ENCODE measurements at regions not wholly inside any gene's neighbourhood (a gene's known extent, or its start where the extent isn't known, plus 50 kb on each side); places are given as distances from the start of the nearest gene placed in this dataset.

- intact Hi-C loops (cut with micrococcal nuclease), result no loop called here
- TF ChIP-seq, protein P1, sequence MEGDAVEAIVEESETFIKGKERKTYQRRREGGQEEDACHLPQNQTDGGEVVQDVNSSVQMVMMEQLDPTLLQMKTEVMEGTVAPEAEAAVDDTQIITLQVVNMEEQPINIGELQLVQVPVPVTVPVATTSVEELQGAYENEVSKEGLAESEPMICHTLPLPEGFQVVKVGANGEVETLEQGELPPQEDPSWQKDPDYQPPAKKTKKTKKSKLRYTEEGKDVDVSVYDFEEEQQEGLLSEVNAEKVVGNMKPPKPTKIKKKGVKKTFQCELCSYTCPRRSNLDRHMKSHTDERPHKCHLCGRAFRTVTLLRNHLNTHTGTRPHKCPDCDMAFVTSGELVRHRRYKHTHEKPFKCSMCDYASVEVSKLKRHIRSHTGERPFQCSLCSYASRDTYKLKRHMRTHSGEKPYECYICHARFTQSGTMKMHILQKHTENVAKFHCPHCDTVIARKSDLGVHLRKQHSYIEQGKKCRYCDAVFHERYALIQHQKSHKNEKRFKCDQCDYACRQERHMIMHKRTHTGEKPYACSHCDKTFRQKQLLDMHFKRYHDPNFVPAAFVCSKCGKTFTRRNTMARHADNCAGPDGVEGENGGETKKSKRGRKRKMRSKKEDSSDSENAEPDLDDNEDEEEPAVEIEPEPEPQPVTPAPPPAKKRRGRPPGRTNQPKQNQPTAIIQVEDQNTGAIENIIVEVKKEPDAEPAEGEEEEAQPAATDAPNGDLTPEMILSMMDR (IDR thresholded peaks at IDR 0.05; ENCODE audit: borderline replicate concordance), result no peak
- Histone ChIP-seq H3K4me3 (no peak overlapping the region), H3K27me3 (ENCODE audit: low read depth) (no peaks in the 10 kb centered on the region), H3K36me3 (no peaks in the 10 kb centered on the region), H3K27ac (replicated peaks) (no peak overlapping the region), H3K4me1 (no peaks in the 10 kb centered on the region), H3K9me3 (replicated peaks) (no peaks in the 10 kb centered on the region)
- no peak for DNase-seq
Measured at GRCh38 chr4:132593717-132594400, 555.2 kb upstream of the PCDH10 start.

DNA sequence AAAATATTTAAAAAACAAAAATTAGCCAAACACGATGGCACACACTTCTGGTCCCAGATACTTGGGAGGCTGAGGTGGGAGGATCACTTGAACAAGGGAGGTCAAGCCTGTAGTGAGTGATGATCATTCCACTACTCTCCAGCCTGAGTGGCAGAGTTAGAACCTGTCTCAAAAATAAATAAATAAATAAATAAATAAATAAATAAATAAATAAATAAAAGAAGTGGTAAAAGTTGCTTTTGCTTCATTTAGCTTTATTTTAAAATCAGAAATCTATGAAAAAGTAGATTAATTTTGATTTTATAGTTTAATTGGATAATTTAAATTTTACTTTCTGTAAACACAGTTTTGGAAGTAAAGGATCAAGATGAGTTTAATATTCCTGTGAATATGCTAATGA lies 552.9 kb upstream of the PCDH10 start:
- no peak for DNase-seq
- no peaks in the 10 kb centered on the region for H3K4me1 ChIP-seq
- no peaks in the 10 kb centered on the region for H3K27me3 ChIP-seq (ENCODE audit: low read depth)
- no peaks in the 10 kb centered on the region for H3K36me3 ChIP-seq
- no peaks in the 10 kb centered on the region for H3K9me3 ChIP-seq (replicated peaks)
- no peak overlapping the region for H3K27ac ChIP-seq (replicated peaks)
- TF ChIP-seq, protein P1 (IDR thresholded peaks at IDR 0.05; ENCODE audit: borderline replicate concordance), result no peak
- no peak overlapping the region for H3K4me3 ChIP-seq
- intact Hi-C loops (cut with micrococcal nuclease), result no loop called here

DNA sequence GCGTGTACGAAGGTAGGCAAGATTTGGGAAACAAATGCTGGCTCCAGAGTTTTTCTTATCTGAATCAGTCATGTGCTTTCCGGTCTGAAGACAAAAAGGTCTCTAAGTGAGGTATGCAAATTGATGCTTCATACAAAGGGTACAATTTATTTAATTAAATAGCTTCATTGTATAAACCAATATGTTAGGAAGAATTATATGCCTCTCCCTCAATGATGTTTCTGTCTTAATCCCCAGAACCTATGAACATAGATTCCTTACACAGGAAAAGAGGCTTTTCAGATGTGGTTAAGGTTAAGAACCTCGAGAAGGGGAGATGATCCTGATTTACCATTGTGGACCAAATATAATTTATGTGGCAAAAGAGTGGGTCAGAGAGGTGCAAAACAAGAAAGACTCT lies 543.5 kb upstream of the PCDH10 start:
- no peak overlapping the region for H3K27ac ChIP-seq (replicated peaks)
- intact Hi-C loops (cut with micrococcal nuclease), result no loop called here
- H3K27me3 ChIP-seq (ENCODE audit: low read depth), result no peaks in the 10 kb centered on the region
- peaks cover 13% of the 10 kb centered on the region for H3K9me3 ChIP-seq (replicated peaks)
- no peaks in the 10 kb centered on the region for H3K4me1 ChIP-seq
- no peak for DNase-seq
- TF ChIP-seq, protein P1 (IDR thresholded peaks at IDR 0.05; ENCODE audit: borderline replicate concordance), result no peak
- H3K4me3 ChIP-seq, result no peak overlapping the region
- no peaks in the 10 kb centered on the region for H3K36me3 ChIP-seq

DNA sequence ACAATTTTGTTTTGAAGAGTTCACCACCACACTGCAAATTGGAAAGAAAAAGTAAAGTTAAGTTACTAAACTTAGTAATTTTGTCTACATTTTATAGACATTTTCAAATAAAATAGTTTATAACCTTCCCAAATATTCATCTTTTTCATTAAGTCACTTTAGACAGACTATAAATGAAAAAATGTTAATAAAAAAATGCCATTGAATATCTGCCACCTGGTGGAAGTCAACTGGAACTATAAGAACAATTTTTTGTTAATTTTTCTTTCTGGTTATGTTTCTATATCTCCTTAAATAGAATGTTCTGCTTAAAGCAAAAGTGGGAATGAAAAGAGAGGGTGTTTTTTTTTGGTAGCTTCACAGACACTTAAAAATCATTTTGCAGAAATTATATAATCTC lies 534.4 kb upstream of the PCDH10 start:
- H3K4me3 ChIP-seq, result no peak overlapping the region
- DNase-seq, result no peak
- TF ChIP-seq, protein P1 (IDR thresholded peaks at IDR 0.05; ENCODE audit: borderline replicate concordance), result peak; percentile 10
- H3K27me3 ChIP-seq (ENCODE audit: low read depth), result no peaks in the 10 kb centered on the region
- H3K4me1 ChIP-seq, result no peaks in the 10 kb centered on the region
- H3K27ac ChIP-seq (replicated peaks), result no peak overlapping the region
- H3K9me3 ChIP-seq (replicated peaks), result peaks cover 6% of the 10 kb centered on the region
- intact Hi-C loops (cut with micrococcal nuclease), result no loop called here
- no peaks in the 10 kb centered on the region for H3K36me3 ChIP-seq

DNA sequence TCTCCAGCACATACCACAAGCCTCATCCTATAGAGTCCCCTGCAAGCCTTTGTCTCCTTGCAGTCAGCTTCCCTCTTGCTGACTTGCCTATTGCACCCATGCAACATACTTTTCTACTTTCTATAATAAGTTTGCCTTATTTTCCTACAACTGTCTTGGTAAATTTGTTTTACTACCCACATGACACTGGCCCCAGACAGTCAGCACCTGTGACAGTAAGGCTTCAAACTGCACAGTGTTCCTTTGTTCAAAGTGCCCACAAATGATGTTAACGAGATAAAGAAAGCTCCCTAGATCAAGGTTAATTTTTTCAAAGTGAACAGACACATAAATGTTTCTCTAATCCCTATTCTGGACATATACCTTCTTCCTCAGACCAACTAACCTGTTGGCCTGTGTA lies 529.1 kb upstream of the PCDH10 start:
- intact Hi-C loops (cut with micrococcal nuclease), result no loop called here
- TF ChIP-seq, protein P1 (IDR thresholded peaks at IDR 0.05; ENCODE audit: borderline replicate concordance), result no peak
- Histone ChIP-seq H3K36me3 (no peaks in the 10 kb centered on the region), H3K4me1 (no peaks in the 10 kb centered on the region), H3K27ac (replicated peaks) (no peak overlapping the region), H3K4me3 (no peak overlapping the region), H3K27me3 (ENCODE audit: low read depth) (no peaks in the 10 kb centered on the region), H3K9me3 (replicated peaks) (peaks cover 7% of the 10 kb centered on the region)
- no peak for DNase-seq

Data from left ventricle myocardium inferior (tissue), 1 donor.